Neural crest cell (in vitro differentiated cells): ENCODE measurements at regions not wholly inside any gene's neighbourhood (a gene's known extent, or its start where the extent isn't known, plus 50 kb on each side); places are given as distances from the start of the nearest gene placed in this dataset.

ENCODE experiments used
- DNase-seq: peaks from one replicate; pipeline ENCODE4 v3.0.0; 2021; ENCODE audit warnings: low read depth, mixed read lengths, low spot score
- H3K27ac Mint-ChIP-seq: one replicate; pipeline ENCODE4 v1.8.0; 2021; ENCODE audit warnings: mild to moderate bottlenecking, mixed read lengths; ENCODE audit not compliant: unreplicated experiment
- H3K27me3 Mint-ChIP-seq: 2 replicates; pipeline ENCODE4 v1.8.0; 2021; ENCODE audit warnings: low read depth, mild to moderate bottlenecking, mixed read lengths
- H3K36me3 Mint-ChIP-seq: 2 replicates; pipeline ENCODE4 v1.8.0; 2021; ENCODE audit warnings: low read depth, mild to moderate bottlenecking, mixed read lengths
- H3K4me1 Mint-ChIP-seq: 2 replicates; pipeline ENCODE4 v1.8.0; 2021; ENCODE audit warnings: mixed read lengths
- H3K4me3 Mint-ChIP-seq: one replicate; pipeline ENCODE4 v1.8.0; 2021; ENCODE audit warnings: mild to moderate bottlenecking, mixed read lengths
- H3K9me3 Mint-ChIP-seq: 2 replicates; pipeline ENCODE4 v1.8.0; 2021; ENCODE audit warnings: mixed read lengths
- TF ChIP-seq, protein P1 (sequence below): fragments of 200-600 bp; sonication (generic); conservative IDR thresholded peaks from 2 replicates; pipeline ENCODE4 v1.5.0; 2021; ENCODE audit warnings: antibody characterized with exemption, mild to moderate bottlenecking

- DNase-seq, result no peak
- no peaks in the 10 kb centered on the region for H3K36me3 Mint-ChIP-seq
- no peaks in the 10 kb centered on the region for H3K9me3 Mint-ChIP-seq
- H3K4me1 Mint-ChIP-seq, result no peaks in the 10 kb centered on the region
- H3K27me3 Mint-ChIP-seq, result no peaks in the 10 kb centered on the region
- no peak overlapping the region for H3K27ac Mint-ChIP-seq
- TF ChIP-seq, protein P1, sequence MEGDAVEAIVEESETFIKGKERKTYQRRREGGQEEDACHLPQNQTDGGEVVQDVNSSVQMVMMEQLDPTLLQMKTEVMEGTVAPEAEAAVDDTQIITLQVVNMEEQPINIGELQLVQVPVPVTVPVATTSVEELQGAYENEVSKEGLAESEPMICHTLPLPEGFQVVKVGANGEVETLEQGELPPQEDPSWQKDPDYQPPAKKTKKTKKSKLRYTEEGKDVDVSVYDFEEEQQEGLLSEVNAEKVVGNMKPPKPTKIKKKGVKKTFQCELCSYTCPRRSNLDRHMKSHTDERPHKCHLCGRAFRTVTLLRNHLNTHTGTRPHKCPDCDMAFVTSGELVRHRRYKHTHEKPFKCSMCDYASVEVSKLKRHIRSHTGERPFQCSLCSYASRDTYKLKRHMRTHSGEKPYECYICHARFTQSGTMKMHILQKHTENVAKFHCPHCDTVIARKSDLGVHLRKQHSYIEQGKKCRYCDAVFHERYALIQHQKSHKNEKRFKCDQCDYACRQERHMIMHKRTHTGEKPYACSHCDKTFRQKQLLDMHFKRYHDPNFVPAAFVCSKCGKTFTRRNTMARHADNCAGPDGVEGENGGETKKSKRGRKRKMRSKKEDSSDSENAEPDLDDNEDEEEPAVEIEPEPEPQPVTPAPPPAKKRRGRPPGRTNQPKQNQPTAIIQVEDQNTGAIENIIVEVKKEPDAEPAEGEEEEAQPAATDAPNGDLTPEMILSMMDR, result no peak
- no peak overlapping the region for H3K4me3 Mint-ChIP-seq
Observed at GRCh38 chr3:103660810-103661209, 1226.0 kb downstream of the ZPLD1 start.

- H3K4me1 Mint-ChIP-seq, result no peaks in the 10 kb centered on the region
- H3K9me3 Mint-ChIP-seq, result no peaks in the 10 kb centered on the region
- DNase-seq, result no peak
- no peaks in the 10 kb centered on the region for H3K27me3 Mint-ChIP-seq
- TF ChIP-seq, protein P1, result no peak
- H3K36me3 Mint-ChIP-seq, result no peaks in the 10 kb centered on the region
- H3K4me3 Mint-ChIP-seq, result no peak overlapping the region
- no peak overlapping the region for H3K27ac Mint-ChIP-seq
Observed at GRCh38 chr3:103662591-103662990, 1227.8 kb downstream of the ZPLD1 start.

DNA sequence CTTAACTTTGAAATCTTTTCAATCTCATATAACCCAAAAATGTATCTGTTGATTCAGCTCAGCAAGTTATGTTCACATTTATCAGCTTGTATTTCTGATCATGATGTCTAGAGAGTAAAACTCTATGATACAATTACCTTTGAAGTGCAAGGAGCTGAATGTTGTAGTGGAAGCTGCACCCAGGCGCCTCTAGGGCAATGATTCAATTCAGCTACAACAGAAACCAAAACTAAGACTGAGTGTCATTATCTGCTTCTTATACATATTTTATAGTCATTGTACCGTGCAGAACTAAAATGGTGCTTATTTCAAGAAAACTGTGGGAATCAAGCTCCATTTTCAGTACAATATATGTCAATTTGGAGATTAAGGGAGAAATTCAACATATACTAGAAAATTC is 1237.5 kb downstream of the ZPLD1 start:
- Mint-ChIP-seq H3K4me3 (no peak overlapping the region), H3K4me1 (no peaks in the 10 kb centered on the region), H3K27ac (no peak overlapping the region), H3K36me3 (no peaks in the 10 kb centered on the region), H3K9me3 (no peaks in the 10 kb centered on the region), H3K27me3 (no peaks in the 10 kb centered on the region)
- TF ChIP-seq, protein P1, result no peak
- no peak for DNase-seq

DNA sequence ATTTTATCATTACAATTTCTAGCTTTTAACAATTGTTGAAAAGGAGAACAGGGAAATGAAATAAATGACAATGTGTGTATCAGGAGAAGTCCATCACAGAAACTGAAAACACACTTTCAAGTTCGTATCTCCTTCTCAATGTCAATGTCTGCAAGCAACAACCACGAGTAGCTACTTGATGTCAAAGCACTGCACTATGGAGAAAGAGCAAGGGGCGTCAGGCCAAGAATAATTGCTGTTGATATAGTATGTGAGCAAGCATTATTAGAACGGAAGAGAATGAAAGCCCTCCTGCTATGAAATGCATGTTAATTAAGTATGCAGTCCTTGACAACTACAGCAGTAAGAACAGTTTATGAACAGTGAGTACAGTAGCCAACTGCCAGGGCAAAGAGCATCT is 1250.1 kb downstream of the ZPLD1 start:
- Mint-ChIP-seq H3K4me1 (no peaks in the 10 kb centered on the region), H3K9me3 (peaks cover 2% of the 10 kb centered on the region), H3K27me3 (no peaks in the 10 kb centered on the region), H3K36me3 (no peaks in the 10 kb centered on the region), H3K27ac (no peak overlapping the region), H3K4me3 (no peak overlapping the region)
- TF ChIP-seq, protein P1, result no peak
- DNase-seq, result no peak

- H3K36me3 Mint-ChIP-seq, result no peaks in the 10 kb centered on the region
- no peak overlapping the region for H3K27ac Mint-ChIP-seq
- no peak overlapping the region for H3K4me3 Mint-ChIP-seq
- no peak for DNase-seq
- peaks cover 2% of the 10 kb centered on the region for H3K9me3 Mint-ChIP-seq
- H3K27me3 Mint-ChIP-seq, result no peaks in the 10 kb centered on the region
- H3K4me1 Mint-ChIP-seq, result no peaks in the 10 kb centered on the region
- TF ChIP-seq, protein P1, result no peak
Observed at GRCh38 chr3:103685939-103686338, 1251.1 kb downstream of the ZPLD1 start.

DNA sequence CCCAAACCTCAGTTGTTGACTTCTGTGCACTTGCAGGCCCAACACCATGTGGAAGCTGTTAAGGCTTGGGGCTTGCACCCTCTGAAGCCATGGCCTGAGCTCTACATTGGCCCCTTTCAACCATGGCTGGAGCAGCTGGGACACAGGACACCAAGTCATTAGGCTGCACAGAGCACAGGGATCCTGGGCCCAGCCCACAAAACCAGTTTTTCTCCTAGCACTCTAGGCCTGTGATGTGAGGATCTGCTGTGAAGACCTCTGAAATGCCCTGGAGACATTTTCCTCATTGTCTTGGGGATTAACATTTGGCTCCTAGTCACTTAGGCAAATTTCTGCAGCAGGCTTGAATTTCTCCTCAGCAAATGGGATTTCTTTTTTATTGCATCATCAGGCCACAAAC is 1255.7 kb downstream of the ZPLD1 start:
- no peak for DNase-seq
- Mint-ChIP-seq H3K27me3 (no peaks in the 10 kb centered on the region), H3K4me3 (no peak overlapping the region), H3K9me3 (peaks cover 16% of the 10 kb centered on the region), H3K36me3 (no peaks in the 10 kb centered on the region), H3K4me1 (no peaks in the 10 kb centered on the region), H3K27ac (no peak overlapping the region)
- TF ChIP-seq, protein P1, result no peak
